HG03432 (cell line): ENCODE measurements at regions not wholly inside any gene's neighbourhood (a gene's known extent, or its start where the extent isn't known, plus 50 kb on each side); places are given as distances from the start of the nearest gene placed in this dataset.
"Not testable (repeated sequence)": the region's sequence is repeated elsewhere in the genome, so short reads cannot be mapped to it uniquely, and the experiment has no call there.

Experiments used
- ATAC-seq: cut with Tn5 transposase; IDR thresholded peaks from one replicate; pipeline ENCODE4 v1.9.1; 2021; ENCODE audit warnings: mild to moderate bottlenecking, moderate library complexity; ENCODE audit not compliant: unreplicated experiment

- no peak for ATAC-seq
These were observed 358.3 kb upstream of the C16orf82 start for GRCh38 chr16:26708428-26708827.

- ATAC-seq, result no peak
These were observed 357.6 kb upstream of the C16orf82 start for GRCh38 chr16:26709175-26709574.

- no peak for ATAC-seq
These were observed 357.0 kb upstream of the C16orf82 start for GRCh38 chr16:26709754-26710153.

GRCh38 chr16:26710450-26710849 is 356.3 kb upstream of the C16orf82 start:
- no peak for ATAC-seq

GRCh38 chr16:26712876-26713275 is 353.9 kb upstream of the C16orf82 start:
- ATAC-seq, result no peak

GRCh38 chr16:26715969-26716368 is 350.8 kb upstream of the C16orf82 start:
- ATAC-seq, result no peak

GRCh38 chr16:26717826-26718225 is 348.9 kb upstream of the C16orf82 start:
- ATAC-seq, result no peak

GRCh38 chr16:26721290-26721689 is 345.4 kb upstream of the C16orf82 start:
- ATAC-seq, result no peak

- ATAC-seq, result not testable (repeated sequence)
These were observed 344.8 kb upstream of the C16orf82 start for GRCh38 chr16:26721957-26722356.

GRCh38 chr16:26724189-26724588 is 342.5 kb upstream of the C16orf82 start:
- ATAC-seq, result no peak

- ATAC-seq, result no peak
These were observed 338.9 kb upstream of the C16orf82 start for GRCh38 chr16:26727848-26728247.

- no peak for ATAC-seq
These were observed 336.7 kb upstream of the C16orf82 start for GRCh38 chr16:26729951-26730541.

GRCh38 chr16:26731729-26732128 is 335.0 kb upstream of the C16orf82 start:
- no peak for ATAC-seq

GRCh38 chr16:26733710-26734109 is 333.0 kb upstream of the C16orf82 start:
- ATAC-seq, result no peak

GRCh38 chr16:26735521-26735920 is 331.2 kb upstream of the C16orf82 start:
- ATAC-seq, result no peak

- ATAC-seq, result no peak
These were observed 330.6 kb upstream of the C16orf82 start for GRCh38 chr16:26736084-26736483.

- no peak for ATAC-seq
These were observed 326.0 kb upstream of the C16orf82 start for GRCh38 chr16:26740771-26741170.

GRCh38 chr16:26742040-26742439 is 324.7 kb upstream of the C16orf82 start:
- ATAC-seq, result no peak

GRCh38 chr16:26744430-26744829 is 322.3 kb upstream of the C16orf82 start:
- no peak for ATAC-seq

GRCh38 chr16:26747760-26748159 is 319.0 kb upstream of the C16orf82 start:
- no peak for ATAC-seq

GRCh38 chr16:26749072-26749471 is 317.7 kb upstream of the C16orf82 start:
- ATAC-seq, result no peak

GRCh38 chr16:26752166-26752565 is 314.6 kb upstream of the C16orf82 start:
- ATAC-seq, result no peak

GRCh38 chr16:26756633-26757032 is 310.1 kb upstream of the C16orf82 start:
- ATAC-seq, result no peak
